ENCODE measurements at regions not wholly inside any gene's neighbourhood (a gene's known extent, or its start where the extent isn't known, plus 50 kb on each side); places are given as distances from the start of the nearest gene placed in this dataset.

DNA sequence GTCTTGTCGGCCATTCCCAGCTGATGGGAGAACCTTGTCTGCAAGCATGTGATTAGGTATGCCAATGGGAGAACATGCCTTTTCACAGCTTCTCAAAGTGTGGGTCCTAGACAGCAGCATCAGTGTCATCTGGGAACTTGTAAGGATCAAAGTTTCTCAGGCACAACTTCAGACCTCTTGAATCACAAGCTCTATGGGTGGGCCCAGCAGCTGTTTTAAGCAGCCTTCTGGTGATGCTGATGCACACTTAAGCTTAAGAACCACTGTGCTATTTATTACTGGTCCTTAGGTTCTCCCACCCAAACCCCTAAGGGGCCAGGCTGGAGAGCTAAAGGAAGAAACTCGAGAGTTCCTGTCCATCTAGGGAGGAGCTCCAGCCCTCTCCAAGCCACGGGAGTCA is 453.9 kb upstream of the PROK2 start:
- no peak for DNase-seq (ENCODE audit: low read depth, low spot score)
- H3K27ac ChIP-seq: no peak overlapping the region

DNA sequence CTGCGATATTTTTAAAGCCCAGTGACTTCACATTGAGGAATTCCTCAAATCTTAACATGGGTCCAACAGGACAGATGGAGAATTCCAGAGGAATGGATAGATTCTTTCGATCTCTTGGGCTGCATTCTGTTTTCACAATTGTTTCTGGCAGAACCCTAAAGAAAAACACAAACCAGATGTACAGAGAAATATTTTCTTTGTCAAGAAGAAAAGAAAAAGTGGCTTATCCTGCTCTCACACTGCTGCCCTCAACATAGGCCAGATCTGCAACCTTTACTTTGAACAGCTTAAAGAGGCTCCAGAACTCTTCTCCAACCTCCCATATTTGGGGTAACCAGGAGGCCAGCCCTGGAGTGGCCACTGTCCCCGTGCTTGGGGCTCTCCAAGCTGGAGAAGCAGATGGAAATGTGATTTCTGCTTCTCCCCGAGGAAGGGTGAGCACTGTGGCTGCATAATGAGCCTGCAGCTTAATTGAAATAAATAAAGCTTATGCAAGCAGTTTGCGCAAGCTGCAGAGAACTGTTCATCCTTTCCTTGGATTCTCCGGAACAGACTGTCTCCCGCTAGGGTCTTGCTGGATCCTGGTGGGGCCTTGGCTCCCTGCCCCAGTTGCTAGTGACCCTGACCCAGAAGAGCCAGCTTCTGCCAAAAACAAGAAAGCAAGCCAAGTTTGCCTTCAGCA is 453.2 kb upstream of the PROK2 start:
- no peak for DNase-seq (ENCODE audit: low read depth, low spot score)
- H3K27ac ChIP-seq: no peak overlapping the region

DNA sequence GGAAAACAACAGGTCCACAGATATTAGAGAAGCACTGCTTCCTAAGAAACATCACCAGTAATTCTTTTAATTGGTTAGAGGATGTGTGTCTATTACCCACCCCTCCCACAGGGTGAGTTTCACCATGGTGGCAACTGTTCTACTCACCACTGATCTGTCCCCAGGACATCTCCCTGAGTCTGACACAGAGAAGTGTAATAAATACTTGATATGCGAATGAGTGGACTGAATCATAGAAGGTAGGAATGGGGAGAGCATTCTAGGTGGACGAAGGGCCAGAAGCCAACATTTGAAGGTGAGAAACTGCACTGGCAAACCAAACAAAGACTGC is 452.7 kb upstream of the PROK2 start:
- DNase-seq (ENCODE audit: low read depth, low spot score): no peak
- H3K27ac ChIP-seq: no peak overlapping the region

GRCh38 chr3:72234391-72234790 is 449.4 kb upstream of the PROK2 start:
- H3K27ac ChIP-seq: no peak overlapping the region
- DNase-seq (ENCODE audit: low read depth, low spot score): no peak

DNA sequence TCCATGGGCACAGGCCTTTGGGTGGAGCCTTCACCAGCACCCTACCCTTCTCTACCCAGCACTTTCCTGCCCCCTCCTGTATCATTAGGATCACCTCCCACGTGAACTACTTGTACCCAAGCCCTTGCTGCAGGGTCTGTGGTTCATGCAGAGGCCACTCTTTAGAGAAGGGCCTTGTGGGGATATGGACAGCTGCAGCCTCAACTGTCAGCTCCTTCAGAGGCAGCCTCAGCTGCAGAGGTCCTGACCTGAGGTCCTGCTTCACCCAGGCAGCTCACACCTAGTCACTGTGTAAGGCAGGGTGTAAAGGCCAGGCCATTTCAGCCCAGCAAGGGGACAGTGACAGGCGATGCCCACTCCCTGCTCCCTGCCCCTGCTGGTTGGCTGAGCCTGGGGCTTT is 448.6 kb upstream of the PROK2 start:
- DNase-seq (ENCODE audit: low read depth, low spot score): no peak
- no peak overlapping the region for H3K27ac ChIP-seq

DNA sequence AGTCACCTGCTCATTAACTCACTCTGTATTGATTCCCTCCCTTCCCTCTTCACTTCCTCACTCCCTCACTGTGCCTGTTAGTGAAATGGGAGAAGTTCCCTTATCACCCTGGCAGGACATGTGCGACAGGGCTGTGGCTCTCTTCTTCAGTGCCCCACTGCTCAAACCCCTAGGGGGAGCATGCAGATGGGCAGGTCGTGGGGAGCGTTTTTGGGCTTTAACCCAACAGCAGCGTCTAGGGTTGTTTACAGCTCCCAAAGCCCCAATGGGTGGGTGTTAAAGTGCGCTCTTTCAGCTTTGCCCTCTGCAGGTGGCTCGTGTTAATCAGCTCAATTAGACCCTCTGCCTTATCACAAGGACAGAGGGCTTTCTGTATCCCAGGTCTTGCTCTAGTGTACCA is 447.8 kb upstream of the PROK2 start:
- DNase-seq (ENCODE audit: low read depth, low spot score): no peak
- H3K27ac ChIP-seq: no peak overlapping the region

DNA sequence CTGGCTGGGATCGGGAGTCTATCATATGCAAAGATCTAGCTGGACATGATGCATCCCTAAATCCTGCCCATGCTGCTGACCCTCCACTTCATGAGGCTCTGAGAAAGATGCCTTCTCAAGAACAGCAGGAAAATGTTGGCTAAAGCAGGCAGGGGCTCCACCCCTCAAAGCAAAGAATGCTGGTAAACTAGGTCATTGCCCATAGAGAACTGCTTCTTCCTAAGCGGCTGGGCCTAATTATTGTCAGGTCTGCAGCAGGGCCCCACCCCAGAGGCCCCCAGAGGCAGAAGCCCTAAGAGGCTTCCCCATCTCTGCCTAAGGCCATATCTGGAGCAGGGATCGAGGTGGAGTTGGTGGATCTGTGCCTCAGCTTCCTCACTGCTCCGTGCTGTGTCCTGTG is 447.4 kb upstream of the PROK2 start:
- DNase-seq (ENCODE audit: low read depth, low spot score): no peak
- no peak overlapping the region for H3K27ac ChIP-seq

- no peak overlapping the region for H3K27ac ChIP-seq
- DNase-seq (ENCODE audit: low read depth, low spot score): no peak
Observed at GRCh38 chr3:72231439-72232196, 446.7 kb upstream of the PROK2 start.

- H3K27ac ChIP-seq: no peak overlapping the region
- DNase-seq (ENCODE audit: low read depth, low spot score): no peak
Observed at GRCh38 chr3:72230774-72231379, 445.9 kb upstream of the PROK2 start.

GRCh38 chr3:72229952-72230351 is 445.0 kb upstream of the PROK2 start:
- DNase-seq (ENCODE audit: low read depth, low spot score): no peak
- no peak overlapping the region for H3K27ac ChIP-seq

DNA sequence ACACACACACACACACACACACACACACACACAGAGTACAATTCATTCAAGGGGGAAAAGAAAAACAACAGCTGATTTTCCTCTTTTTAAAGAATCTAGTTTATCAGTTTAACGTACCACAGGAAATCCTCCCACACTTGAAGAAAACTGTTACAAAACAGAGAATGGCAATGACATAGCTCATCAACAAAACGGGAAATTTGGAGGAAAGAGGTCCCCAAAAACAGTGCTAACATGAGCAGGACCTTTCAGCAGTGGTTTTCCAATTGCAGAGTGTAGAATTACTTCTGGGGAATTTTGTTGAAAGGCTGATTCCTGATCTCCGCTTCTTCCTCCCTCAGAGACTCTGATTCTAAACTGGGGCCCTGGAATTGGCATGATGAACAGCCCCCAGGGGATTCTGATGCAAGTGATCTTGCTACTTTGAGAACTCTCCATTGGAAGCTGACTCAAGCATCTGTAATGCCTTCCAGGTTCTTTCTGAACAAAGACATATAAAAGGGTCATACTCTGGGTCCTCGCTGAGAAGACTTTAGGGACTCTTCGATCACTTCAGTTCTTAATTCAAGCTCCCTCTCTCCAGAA is 442.6 kb upstream of the PROK2 start:
- DNase-seq (ENCODE audit: low read depth, low spot score): no peak
- no peak overlapping the region for H3K27ac ChIP-seq

DNA sequence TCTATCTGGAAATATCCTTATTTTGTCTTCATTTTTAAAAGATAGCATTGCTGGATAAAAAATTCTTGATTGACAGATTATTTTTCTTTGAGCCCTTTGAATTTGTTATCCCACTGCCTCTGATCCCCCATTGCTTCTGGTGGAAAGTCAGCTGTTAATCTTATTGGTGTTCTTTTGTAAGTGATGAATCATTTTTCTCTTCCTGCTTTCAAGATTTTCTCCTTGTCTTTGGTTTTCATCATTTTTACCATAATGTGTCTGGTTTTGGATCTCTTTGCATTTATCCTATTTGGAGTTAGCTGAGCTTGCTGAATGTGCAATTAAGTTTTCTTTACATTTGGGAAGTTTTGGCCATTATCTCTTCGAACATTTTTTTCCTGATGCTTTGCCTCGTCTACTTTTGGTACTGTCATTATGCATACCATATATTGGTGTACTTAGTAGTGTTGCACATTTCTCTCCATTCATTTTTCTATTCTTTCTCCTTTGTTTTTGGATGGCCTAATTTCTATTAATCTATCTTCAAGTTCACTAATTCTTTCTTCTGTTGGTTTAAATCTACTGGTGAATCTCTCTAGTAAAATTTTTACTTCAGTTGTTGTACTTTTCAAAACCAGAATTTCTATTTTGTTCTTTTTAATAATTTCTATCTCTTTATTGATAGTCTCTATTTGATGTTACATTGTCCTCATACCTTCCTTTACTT is 440.0 kb upstream of the PROK2 start:
- DNase-seq (ENCODE audit: low read depth, low spot score): no peak
- H3K27ac ChIP-seq: no peak overlapping the region

- DNase-seq (ENCODE audit: low read depth, low spot score): no peak
- no peak overlapping the region for H3K27ac ChIP-seq
Observed at GRCh38 chr3:72223628-72224027, 438.7 kb upstream of the PROK2 start.

- DNase-seq (ENCODE audit: low read depth, low spot score): no peak
- H3K27ac ChIP-seq: no peak overlapping the region
Observed at GRCh38 chr3:72223116-72223515, 438.2 kb upstream of the PROK2 start.

DNA sequence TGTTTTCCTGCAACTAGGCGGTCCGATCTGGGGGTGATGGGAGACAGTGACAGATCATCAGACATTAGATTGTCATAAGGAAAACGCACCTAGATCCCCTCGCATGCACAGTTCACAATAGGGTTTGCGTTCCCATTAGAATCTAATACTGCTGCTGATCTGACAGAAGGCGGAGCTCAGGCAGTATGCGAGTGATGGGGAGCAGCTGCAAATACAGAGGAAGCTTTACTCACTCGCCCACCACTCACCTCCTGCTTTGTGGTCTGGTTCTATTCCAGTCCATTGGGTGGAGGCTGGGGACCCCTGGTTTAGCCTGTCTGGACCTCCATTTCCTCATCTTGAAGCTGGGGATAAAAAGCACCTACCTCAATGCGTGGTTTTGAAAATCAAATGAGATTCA is 437.5 kb upstream of the PROK2 start:
- H3K27ac ChIP-seq: no peak overlapping the region
- no peak for DNase-seq (ENCODE audit: low read depth, low spot score)

DNA sequence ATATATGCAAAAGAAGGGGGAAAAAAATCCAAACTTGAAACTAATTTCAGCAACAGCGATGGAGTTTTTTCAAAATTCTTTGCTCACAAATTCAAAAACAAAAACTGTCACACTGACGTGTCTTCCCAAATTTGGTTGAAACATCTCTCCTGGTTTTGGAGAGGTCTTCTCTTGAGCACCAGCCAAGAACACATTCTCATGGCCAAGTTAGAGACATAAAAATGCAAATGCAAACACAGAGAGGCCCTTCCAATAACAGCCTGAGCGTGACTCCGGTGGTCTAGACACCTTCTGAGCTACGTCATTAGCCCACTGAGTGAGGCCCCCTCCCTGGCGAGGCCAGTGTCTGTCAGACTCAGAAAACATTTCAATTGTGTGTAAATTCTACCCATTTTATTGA is 436.0 kb upstream of the PROK2 start:
- no peak for DNase-seq (ENCODE audit: low read depth, low spot score)
- H3K27ac ChIP-seq: no peak overlapping the region

GRCh38 chr3:72219752-72220151 is 434.8 kb upstream of the PROK2 start:
- no peak overlapping the region for H3K27ac ChIP-seq
- DNase-seq (ENCODE audit: low read depth, low spot score): no peak

GRCh38 chr3:72217570-72217969 is 432.6 kb upstream of the PROK2 start:
- no peak overlapping the region for H3K27ac ChIP-seq
- DNase-seq (ENCODE audit: low read depth, low spot score): no peak

- no peak for DNase-seq (ENCODE audit: low read depth, low spot score)
- no peak overlapping the region for H3K27ac ChIP-seq
Observed at GRCh38 chr3:72214066-72214951, 429.4 kb upstream of the PROK2 start.
